Esophagus squamous epithelium (tissue), 4 donors: ENCODE measurements at regions not wholly inside any gene's neighbourhood (a gene's known extent, or its start where the extent isn't known, plus 50 kb on each side); places are given as distances from the start of the nearest gene placed in this dataset.

Experiments used
- POLR2A ChIP-seq, 4 donors: fragments of 450-650 bp; IDR thresholded peaks; one replicate each; pipeline ENCODE4 v1.6.1; 2017; ENCODE audit warnings: antibody characterized with exemption in 4 of 4, mild to moderate bottlenecking in 4 of 4, moderate library complexity in 3 of 4
- TF ChIP-seq, protein P1 (sequence below), 6 experiments: fragments of 450-650 bp in 4 of 6; fragments of 200-600 bp in 2 of 6; sonication (generic) in 2 of 6; IDR thresholded peaks; one replicate each; pipeline ENCODE4 v1.5.1; 2016 to 2019; ENCODE audit warnings: antibody characterized with exemption in 6 of 6, mild to moderate bottlenecking in 4 of 6, moderate library complexity in 4 of 6

- TF ChIP-seq, protein P1, sequence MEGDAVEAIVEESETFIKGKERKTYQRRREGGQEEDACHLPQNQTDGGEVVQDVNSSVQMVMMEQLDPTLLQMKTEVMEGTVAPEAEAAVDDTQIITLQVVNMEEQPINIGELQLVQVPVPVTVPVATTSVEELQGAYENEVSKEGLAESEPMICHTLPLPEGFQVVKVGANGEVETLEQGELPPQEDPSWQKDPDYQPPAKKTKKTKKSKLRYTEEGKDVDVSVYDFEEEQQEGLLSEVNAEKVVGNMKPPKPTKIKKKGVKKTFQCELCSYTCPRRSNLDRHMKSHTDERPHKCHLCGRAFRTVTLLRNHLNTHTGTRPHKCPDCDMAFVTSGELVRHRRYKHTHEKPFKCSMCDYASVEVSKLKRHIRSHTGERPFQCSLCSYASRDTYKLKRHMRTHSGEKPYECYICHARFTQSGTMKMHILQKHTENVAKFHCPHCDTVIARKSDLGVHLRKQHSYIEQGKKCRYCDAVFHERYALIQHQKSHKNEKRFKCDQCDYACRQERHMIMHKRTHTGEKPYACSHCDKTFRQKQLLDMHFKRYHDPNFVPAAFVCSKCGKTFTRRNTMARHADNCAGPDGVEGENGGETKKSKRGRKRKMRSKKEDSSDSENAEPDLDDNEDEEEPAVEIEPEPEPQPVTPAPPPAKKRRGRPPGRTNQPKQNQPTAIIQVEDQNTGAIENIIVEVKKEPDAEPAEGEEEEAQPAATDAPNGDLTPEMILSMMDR (IDR thresholded peaks at IDR 0.05): no peak
- no peak for TF ChIP-seq POLR2A (IDR thresholded peaks at IDR 0.05)
These were observed 199.6 kb downstream of the HRH4 start for GRCh38 chr18:24659827-24660720.
